ENCODE measurements at regions not wholly inside any gene's neighbourhood (a gene's known extent, or its start where the extent isn't known, plus 50 kb on each side); places are given as distances from the start of the nearest gene placed in this dataset.
A peak's percentile ranks its signal among the peaks of the same experiment; 100 is the strongest.
"Not testable (repeated sequence)": the region's sequence is repeated elsewhere in the genome, so short reads cannot be mapped to it uniquely, and the experiment has no call there.

DNA sequence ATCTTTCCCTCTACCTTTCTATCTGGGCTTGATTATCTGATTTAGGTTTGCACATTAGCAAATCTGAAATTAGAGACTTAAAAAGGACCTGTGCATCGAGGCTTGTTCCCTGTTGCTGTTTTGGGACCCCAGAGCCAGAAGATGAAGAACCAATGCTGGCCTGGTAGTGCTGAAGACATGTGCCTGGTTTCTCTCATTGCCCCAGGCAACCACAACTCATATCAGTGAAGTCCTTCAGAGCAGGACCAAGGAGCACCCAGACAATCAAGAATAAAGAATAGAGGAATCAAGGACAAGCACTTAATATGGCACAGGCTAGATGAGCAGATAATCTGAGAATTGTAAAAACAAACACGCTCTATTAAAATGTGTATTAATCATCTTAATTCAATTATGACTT, 362.7 kb downstream of the DMRTA1 start:
- TF ChIP-seq CTCF (IDR thresholded peaks at IDR 0.05; ENCODE audit: insufficient read depth, low read length): no peak
- DNase-seq (ENCODE audit: low read depth): no peak
- H3K4me3 ChIP-seq (ENCODE audit: low read depth, low read length): no peak overlapping the region

- peak; percentile 59 for DNase-seq (ENCODE audit: low read depth)
- no peak overlapping the region for H3K4me3 ChIP-seq (ENCODE audit: low read depth, low read length)
- peak; percentile 35 for TF ChIP-seq CTCF (IDR thresholded peaks at IDR 0.05; ENCODE audit: insufficient read depth, low read length)
Measured at GRCh38 chr9:22813529-22813928, 366.9 kb downstream of the DMRTA1 start.

DNA sequence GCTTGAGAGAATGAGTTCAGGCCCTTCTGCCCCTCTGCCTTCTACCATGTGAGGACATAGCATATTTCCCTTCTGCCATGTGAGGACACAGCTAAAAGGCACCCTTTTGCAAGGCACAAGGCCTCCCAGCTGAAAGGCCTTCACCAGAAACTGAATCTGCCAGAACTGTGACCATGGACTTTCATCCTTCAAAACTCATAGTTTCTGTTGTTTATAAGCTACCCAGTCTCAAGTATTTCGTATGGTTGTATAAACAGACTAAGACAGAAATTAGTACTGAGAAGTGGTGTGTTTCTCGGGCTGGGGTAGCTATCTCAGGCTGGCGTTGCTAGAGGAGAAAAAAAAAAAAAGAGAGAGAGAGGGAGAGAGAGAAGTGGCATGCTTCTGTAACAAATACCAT, 368.6 kb downstream of the DMRTA1 start:
- no peak for DNase-seq (ENCODE audit: low read depth)
- H3K4me3 ChIP-seq (ENCODE audit: low read depth, low read length): no peak overlapping the region
- TF ChIP-seq CTCF (IDR thresholded peaks at IDR 0.05; ENCODE audit: insufficient read depth, low read length): no peak

DNA sequence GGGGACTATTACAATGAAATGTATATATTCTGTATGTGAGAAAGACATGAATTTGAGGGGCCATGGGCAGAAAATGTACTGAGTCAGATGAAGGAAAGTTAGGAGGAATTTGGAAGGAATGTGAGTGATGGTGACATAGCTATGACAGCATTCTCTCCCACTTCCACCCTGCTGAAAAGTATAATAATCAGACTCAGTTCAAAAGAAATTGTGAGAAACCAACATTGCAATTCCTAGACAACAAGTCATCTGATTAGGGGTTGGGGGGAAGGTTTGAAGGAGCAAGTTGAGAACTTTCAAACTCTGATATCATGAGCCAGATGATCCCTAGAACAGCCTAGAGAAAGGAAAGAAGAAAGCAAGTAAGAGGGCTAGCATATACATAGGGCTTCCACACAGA, 370.6 kb downstream of the DMRTA1 start:
- DNase-seq (ENCODE audit: low read depth): peak; percentile 37
- no peak for TF ChIP-seq CTCF (IDR thresholded peaks at IDR 0.05; ENCODE audit: insufficient read depth, low read length)
- no peak overlapping the region for H3K4me3 ChIP-seq (ENCODE audit: low read depth, low read length)

DNA sequence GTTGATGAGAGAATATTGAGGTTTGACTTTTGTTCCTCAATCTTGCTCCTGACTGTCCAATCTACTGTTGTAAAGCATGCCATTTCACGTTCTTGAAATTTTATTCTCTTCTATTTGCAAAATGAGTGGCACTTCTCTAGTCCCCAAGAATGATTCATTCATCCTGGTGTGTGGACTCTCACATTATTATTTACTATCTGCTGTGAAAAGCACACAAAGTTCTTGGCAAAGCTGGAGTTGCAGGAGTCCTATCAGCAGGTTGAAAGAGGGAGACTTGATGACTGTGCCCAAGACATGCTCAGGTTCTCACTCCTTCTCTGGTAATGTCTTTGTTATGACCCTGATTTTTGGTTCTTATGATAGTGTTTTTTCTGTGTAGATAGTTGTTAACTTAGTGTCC, 382.6 kb downstream of the DMRTA1 start:
- DNase-seq (ENCODE audit: low read depth): no peak
- no peak overlapping the region for H3K4me3 ChIP-seq (ENCODE audit: low read depth, low read length)
- TF ChIP-seq CTCF (IDR thresholded peaks at IDR 0.05; ENCODE audit: insufficient read depth, low read length): no peak

GRCh38 chr9:22838266-22838665, 391.6 kb downstream of the DMRTA1 start:
- TF ChIP-seq CTCF (IDR thresholded peaks at IDR 0.05; ENCODE audit: insufficient read depth, low read length): no peak
- DNase-seq (ENCODE audit: low read depth): no peak
- H3K4me3 ChIP-seq (ENCODE audit: low read depth, low read length): no peak overlapping the region

DNA sequence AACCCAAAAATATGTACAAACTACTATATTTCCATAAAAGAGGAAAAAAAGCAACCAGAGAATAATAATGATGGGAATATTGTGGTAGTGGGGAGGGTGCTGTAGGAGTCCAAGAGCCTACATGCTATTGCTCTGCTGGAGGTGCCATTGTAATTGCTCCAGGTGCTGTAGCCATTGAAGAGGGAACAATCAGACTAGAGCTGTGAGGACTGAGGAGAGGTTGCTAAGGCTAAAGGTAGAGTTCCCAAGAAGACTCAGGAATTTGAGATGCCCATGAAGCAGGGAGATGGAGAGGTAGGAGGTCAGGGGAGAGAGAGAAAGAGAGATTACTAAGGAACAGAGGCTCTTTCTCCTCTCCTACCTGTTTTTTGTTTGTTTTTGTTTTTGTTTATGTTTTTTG, 394.0 kb downstream of the DMRTA1 start:
- H3K4me3 ChIP-seq (ENCODE audit: low read depth, low read length): no peak overlapping the region
- TF ChIP-seq CTCF (IDR thresholded peaks at IDR 0.05; ENCODE audit: insufficient read depth, low read length): no peak

DNA sequence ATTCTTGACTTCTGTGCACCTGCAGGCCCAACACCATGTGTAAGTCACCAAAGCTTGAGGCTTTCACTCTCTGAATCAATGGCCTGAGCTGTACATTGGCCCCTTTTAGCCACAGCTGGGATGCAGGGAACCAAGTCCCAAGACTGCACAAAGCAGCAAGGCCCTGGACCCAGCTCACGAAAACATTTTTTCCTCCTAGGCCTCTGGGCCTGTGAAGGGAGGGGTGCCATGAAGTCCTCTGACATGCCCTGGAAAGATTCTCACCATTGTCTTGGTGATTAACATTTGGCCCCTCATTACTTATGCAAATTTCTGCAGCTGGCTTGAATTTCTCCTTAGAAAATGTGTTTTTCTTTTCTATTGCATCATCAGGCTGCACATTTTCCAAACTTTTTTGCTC, 398.6 kb downstream of the DMRTA1 start:
- not testable (repeated sequence) for H3K4me3 ChIP-seq (ENCODE audit: low read depth, low read length); DNase-seq (ENCODE audit: low read depth)

More for the DNA sequence above, 394.0 kb downstream of the DMRTA1 start:
- DNase-seq (ENCODE audit: low read depth): no peak

All from fibroblast of the aortic adventitia (primary cell).